GM23338 (cell line): ENCODE measurements at regions not wholly inside any gene's neighbourhood (a gene's known extent, or its start where the extent isn't known, plus 50 kb on each side); places are given as distances from the start of the nearest gene placed in this dataset.

Experiments used
- CREB1 ChIP-seq: fragments of 250-450 bp; sonication (Bioruptor Pico); IDR thresholded peaks from 2 replicates; pipeline ENCODE4 v1.5.0; 2020; ENCODE audit warnings: low read depth, mild to moderate bottlenecking, moderate library complexity
- CTCF ChIP-seq, 2 experiments: fragments of 200-600 bp in 1 of 2; sonication (generic) in 1 of 2; conservative IDR thresholded peaks; 2 replicates each; pipeline versions ENCODE4 v1.5.1 to v1.6.1; 2016 to 2017; ENCODE audit warnings: antibody characterized with exemption in 2 of 2, low read depth in 2 of 2, mild to moderate bottlenecking in 2 of 2, moderate library complexity in 1 of 2
- ETS1 ChIP-seq: IDR thresholded peaks from 2 replicates; pipeline ENCODE4 v1.6.1; 2016; ENCODE audit warnings: antibody characterized with exemption
- EZH2 ChIP-seq: fragments of 200-600 bp; sonication (generic); IDR thresholded peaks from one replicate; pipeline ENCODE4 v1.8.0; 2017; ENCODE audit warnings: antibody characterized with exemption, mild to moderate bottlenecking, low read depth; ENCODE audit not compliant: unreplicated experiment
- EZH2phosphoT487 ChIP-seq: fragments of 200-600 bp; sonication (generic); IDR thresholded peaks from one replicate; pipeline ENCODE4 v1.8.1; 2018; ENCODE audit warnings: antibody characterized with exemption; ENCODE audit not compliant: unreplicated experiment
- JUNB ChIP-seq: IDR thresholded peaks from one replicate; pipeline ENCODE4 v1.6.1; 2016; ENCODE audit warnings: antibody characterized with exemption; ENCODE audit not compliant: unreplicated experiment
- POLR2AphosphoS5 ChIP-seq: IDR thresholded peaks from 2 replicates; pipeline ENCODE4 v1.6.1; 2016; ENCODE audit warnings: antibody characterized with exemption, low read depth
- REST ChIP-seq: IDR thresholded peaks from one replicate; pipeline ENCODE4 v1.6.1; 2018; ENCODE audit warnings: antibody characterized with exemption; ENCODE audit not compliant: unreplicated experiment
- STAT1 ChIP-seq: IDR thresholded peaks from one replicate; pipeline ENCODE4 v1.6.1; 2016; ENCODE audit warnings: antibody characterized with exemption; ENCODE audit not compliant: unreplicated experiment

GRCh38 chr12:88764781-88765480, 184.7 kb upstream of the KITLG start:
- TF ChIP-seq EZH2phosphoT487, result no peak
- TF ChIP-seq CTCF (conservative IDR thresholded peaks at IDR 0.05; ENCODE audit: low read depth in 2 of 2), result no peak
- TF ChIP-seq CREB1 (CRISPR knock-in tag), result no peak
- no peak for TF ChIP-seq STAT1
- TF ChIP-seq ETS1, result no peak
- no peak for TF ChIP-seq POLR2AphosphoS5
- no peak for TF ChIP-seq REST
- no peak for TF ChIP-seq EZH2
- no peak for TF ChIP-seq JUNB
